ENCODE measurements at regions not wholly inside any gene's neighbourhood (a gene's known extent, or its start where the extent isn't known, plus 50 kb on each side); places are given as distances from the start of the nearest gene placed in this dataset.

DNA sequence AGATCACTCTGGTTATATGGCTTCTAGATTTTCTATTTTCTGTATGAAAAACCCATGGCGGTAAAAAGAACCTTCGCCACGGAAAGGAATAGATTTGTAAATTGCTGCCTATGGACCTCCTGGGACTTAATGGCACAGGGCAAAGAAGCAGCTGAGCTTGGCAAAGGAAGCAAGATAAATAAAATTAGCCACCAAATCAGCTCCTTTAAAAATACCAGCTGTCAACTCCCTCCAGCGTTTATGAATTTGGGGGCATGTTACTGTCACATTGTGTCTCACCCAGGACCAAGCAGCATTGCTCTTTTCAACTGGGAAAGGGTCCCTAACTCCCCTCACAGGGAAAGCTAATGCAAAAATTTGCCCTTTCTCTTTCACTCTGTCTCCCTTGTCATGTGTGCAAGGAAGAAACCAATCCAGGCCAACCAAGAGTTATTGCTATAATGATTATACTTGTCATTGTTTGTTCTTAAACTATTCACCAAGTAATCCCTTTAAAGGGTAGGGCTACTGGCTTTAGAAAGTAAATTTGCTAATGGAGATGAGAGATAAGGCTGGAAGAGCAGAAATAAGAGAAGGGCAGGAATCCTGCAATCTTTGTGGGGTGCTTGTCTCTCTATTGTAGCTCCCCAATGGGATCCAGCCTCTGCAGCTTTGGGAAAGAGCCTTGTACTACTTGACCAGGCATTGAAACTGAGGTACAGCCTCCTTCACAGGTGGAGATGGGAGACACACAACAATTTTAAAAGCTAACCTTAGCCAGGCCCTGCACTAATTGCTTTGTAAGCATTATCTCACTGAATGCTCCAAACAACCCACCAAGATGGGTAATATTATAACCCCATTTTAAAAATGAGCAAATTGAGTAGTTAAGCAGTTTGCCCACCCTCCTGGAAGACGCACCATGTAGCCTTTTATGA lies 119.1 kb upstream of the KLF7 start:
- Histone ChIP-seq H3K79me2 (ENCODE audit: control insufficient read depth, insufficient read depth, low read length) (no peaks in the 10 kb centered on the region), H3K4me2 (ENCODE audit: insufficient read depth, low read length) (no peak overlapping the region), H4K20me1 (replicated peaks; ENCODE audit: control insufficient read depth, insufficient read depth, low read length) (no peaks in the 10 kb centered on the region), H3K9me1 (ENCODE audit: control insufficient read depth, insufficient read depth, low read length) (no peaks in the 10 kb centered on the region), H3K9me3 (replicated peaks; ENCODE audit: control insufficient read depth, insufficient read depth, low read depth, low read length) (no peaks in the 10 kb centered on the region), H3K4me3 (no peak overlapping the region), H3K9ac (ENCODE audit: insufficient read depth in 1 of 2, low read depth in 2 of 2, low read length in 2 of 2) (no peak overlapping the region), H3K27ac (ENCODE audit: extremely low read depth, low read depth, low read length) (no peak overlapping the region), H3K27me3 (ENCODE audit: control insufficient read depth in 2 of 2, insufficient read depth in 2 of 2, low read length in 2 of 2) (no peaks in the 10 kb centered on the region), H3K36me3 (ENCODE audit: control insufficient read depth, insufficient read depth, low read length) (no peaks in the 10 kb centered on the region), H3K4me1 (replicated peaks in 1 of 2; ENCODE audit: control insufficient read depth in 2 of 2, insufficient read depth in 2 of 2, low read length in 2 of 2) (no peaks in the 10 kb centered on the region; a peak in 1 of 5 replicates), H2AFZ (ENCODE audit: low read depth, low read length) (no peak overlapping the region)
- BruUV-seq (replicated peaks): no TSS peak
- DNase-seq (ENCODE audit: extremely low read depth in 1 of 4, low spot score in 3 of 4) (no peak), ATAC-seq (no peak), FAIRE-seq (no peak)
- ChIA-PET CTCF (ENCODE audit: low intra/inter-chr PET ratio) (no interaction called here), POLR2A (interaction anchor here (0.6 to 1.2 kb wide), 2 partner anchors 39 to 441 kb away, joined by 3 read pairs; no protein-coding TSS in a partner anchor)
- WGBS (ENCODE audit: insufficient coverage, low coverage, missing lambda C conversion rate): 41% methylated on average over 5 of the region's 5 CpGs
- TF ChIP-seq DPF2 (IDR thresholded peaks at IDR 0.05) (no peak), C11orf30 (IDR thresholded peaks at IDR 0.05; ENCODE audit: low read depth) (peak; percentile 19; the same call in 1 of the 2 replicates)
- intact Hi-C loops (cut with micrococcal nuclease) (no loop called here), in situ Hi-C loops (cut with MboI) (no loop called here)

DNA sequence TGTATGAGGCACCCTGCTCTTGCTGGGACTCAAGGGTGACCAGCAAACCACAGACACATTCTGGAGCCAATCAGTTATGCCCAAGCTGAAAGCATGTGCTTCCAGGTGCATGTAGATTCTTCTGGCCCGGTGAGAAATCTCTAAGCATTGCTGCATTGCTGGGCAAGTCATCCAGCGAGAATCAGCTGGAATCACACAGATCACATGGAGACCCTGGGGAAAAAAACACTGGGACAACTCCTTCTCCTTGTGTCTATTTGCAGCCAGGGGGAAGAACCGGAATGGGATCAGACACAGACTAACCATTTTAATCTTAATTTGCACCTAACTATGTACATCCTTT lies 119.7 kb upstream of the KLF7 start:
- Histone ChIP-seq H3K27ac (ENCODE audit: extremely low read depth, low read depth, low read length) (no peak overlapping the region), H3K9me3 (replicated peaks; ENCODE audit: control insufficient read depth, insufficient read depth, low read depth, low read length) (no peaks in the 10 kb centered on the region), H3K4me1 (replicated peaks in 1 of 2; ENCODE audit: control insufficient read depth in 2 of 2, insufficient read depth in 2 of 2, low read length in 2 of 2) (no peaks in the 10 kb centered on the region; a peak in 1 of 5 replicates), H3K36me3 (ENCODE audit: control insufficient read depth, insufficient read depth, low read length) (no peaks in the 10 kb centered on the region), H2AFZ (ENCODE audit: low read depth, low read length) (no peak overlapping the region), H3K27me3 (ENCODE audit: control insufficient read depth in 2 of 2, insufficient read depth in 2 of 2, low read length in 2 of 2) (no peaks in the 10 kb centered on the region), H3K4me2 (ENCODE audit: insufficient read depth, low read length) (no peak overlapping the region), H3K4me3 (no peak overlapping the region), H3K9me1 (ENCODE audit: control insufficient read depth, insufficient read depth, low read length) (no peaks in the 10 kb centered on the region), H3K79me2 (ENCODE audit: control insufficient read depth, insufficient read depth, low read length) (no peaks in the 10 kb centered on the region), H3K9ac (ENCODE audit: insufficient read depth in 1 of 2, low read depth in 2 of 2, low read length in 2 of 2) (no peak overlapping the region), H4K20me1 (replicated peaks; ENCODE audit: control insufficient read depth, insufficient read depth, low read length) (no peaks in the 10 kb centered on the region)
- no TSS peak for BruUV-seq (replicated peaks)
- WGBS (ENCODE audit: insufficient coverage, low coverage, missing lambda C conversion rate): 35% methylated on average over 3 of the region's 3 CpGs
- intact Hi-C loops (cut with micrococcal nuclease) (no loop called here), in situ Hi-C loops (cut with MboI) (no loop called here)
- CTCF ChIA-PET (ENCODE audit: low intra/inter-chr PET ratio): no interaction called here
- ATAC-seq (no peak), FAIRE-seq (no peak), DNase-seq (ENCODE audit: extremely low read depth in 1 of 4, low spot score in 3 of 4) (no peak)
- POLR2A ChIA-PET: interaction anchor here (0.6 kb wide), 1 partner anchor 442 kb away, joined by 3 read pairs; no protein-coding TSS in a partner anchor
- no peak for TF ChIP-seq NFIC (IDR thresholded peaks at IDR 0.05)
- TF ChIP-seq, protein P1, sequence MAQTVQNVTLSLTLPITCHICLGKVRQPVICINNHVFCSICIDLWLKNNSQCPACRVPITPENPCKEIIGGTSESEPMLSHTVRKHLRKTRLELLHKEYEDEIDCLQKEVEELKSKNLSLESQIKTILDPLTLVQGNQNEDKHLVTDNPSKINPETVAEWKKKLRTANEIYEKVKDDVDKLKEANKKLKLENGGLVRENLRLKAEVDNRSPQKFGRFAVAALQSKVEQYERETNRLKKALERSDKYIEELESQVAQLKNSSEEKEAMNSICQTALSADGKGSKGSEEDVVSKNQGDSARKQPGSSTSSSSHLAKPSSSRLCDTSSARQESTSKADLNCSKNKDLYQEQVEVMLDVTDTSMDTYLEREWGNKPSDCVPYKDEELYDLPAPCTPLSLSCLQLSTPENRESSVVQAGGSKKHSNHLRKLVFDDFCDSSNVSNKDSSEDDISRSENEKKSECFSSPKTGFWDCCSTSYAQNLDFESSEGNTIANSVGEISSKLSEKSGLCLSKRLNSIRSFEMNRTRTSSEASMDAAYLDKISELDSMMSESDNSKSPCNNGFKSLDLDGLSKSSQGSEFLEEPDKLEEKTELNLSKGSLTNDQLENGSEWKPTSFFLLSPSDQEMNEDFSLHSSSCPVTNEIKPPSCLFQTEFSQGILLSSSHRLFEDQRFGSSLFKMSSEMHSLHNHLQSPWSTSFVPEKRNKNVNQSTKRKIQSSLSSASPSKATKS (CRISPR knock-in tag; IDR thresholded peaks at IDR 0.05): no peak
- TF ChIP-seq, protein P2, sequence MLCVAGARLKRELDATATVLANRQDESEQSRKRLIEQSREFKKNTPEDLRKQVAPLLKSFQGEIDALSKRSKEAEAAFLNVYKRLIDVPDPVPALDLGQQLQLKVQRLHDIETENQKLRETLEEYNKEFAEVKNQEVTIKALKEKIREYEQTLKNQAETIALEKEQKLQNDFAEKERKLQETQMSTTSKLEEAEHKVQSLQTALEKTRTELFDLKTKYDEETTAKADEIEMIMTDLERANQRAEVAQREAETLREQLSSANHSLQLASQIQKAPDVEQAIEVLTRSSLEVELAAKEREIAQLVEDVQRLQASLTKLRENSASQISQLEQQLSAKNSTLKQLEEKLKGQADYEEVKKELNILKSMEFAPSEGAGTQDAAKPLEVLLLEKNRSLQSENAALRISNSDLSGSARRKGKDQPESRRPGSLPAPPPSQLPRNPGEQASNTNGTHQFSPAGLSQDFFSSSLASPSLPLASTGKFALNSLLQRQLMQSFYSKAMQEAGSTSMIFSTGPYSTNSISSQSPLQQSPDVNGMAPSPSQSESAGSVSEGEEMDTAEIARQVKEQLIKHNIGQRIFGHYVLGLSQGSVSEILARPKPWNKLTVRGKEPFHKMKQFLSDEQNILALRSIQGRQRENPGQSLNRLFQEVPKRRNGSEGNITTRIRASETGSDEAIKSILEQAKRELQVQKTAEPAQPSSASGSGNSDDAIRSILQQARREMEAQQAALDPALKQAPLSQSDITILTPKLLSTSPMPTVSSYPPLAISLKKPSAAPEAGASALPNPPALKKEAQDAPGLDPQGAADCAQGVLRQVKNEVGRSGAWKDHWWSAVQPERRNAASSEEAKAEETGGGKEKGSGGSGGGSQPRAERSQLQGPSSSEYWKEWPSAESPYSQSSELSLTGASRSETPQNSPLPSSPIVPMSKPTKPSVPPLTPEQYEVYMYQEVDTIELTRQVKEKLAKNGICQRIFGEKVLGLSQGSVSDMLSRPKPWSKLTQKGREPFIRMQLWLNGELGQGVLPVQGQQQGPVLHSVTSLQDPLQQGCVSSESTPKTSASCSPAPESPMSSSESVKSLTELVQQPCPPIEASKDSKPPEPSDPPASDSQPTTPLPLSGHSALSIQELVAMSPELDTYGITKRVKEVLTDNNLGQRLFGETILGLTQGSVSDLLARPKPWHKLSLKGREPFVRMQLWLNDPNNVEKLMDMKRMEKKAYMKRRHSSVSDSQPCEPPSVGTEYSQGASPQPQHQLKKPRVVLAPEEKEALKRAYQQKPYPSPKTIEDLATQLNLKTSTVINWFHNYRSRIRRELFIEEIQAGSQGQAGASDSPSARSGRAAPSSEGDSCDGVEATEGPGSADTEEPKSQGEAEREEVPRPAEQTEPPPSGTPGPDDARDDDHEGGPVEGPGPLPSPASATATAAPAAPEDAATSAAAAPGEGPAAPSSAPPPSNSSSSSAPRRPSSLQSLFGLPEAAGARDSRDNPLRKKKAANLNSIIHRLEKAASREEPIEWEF (CRISPR knock-in tag; IDR thresholded peaks at IDR 0.05): no peak
- TF ChIP-seq, protein P3, sequence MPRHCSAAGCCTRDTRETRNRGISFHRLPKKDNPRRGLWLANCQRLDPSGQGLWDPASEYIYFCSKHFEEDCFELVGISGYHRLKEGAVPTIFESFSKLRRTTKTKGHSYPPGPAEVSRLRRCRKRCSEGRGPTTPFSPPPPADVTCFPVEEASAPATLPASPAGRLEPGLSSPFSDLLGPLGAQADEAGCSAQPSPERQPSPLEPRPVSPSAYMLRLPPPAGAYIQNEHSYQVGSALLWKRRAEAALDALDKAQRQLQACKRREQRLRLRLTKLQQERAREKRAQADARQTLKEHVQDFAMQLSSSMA (CRISPR knock-in tag; IDR thresholded peaks at IDR 0.05): no peak

All from K562 (cell line).